ENCODE measurements at regions not wholly inside any gene's neighbourhood (a gene's known extent, or its start where the extent isn't known, plus 50 kb on each side); places are given as distances from the start of the nearest gene placed in this dataset.

DNA sequence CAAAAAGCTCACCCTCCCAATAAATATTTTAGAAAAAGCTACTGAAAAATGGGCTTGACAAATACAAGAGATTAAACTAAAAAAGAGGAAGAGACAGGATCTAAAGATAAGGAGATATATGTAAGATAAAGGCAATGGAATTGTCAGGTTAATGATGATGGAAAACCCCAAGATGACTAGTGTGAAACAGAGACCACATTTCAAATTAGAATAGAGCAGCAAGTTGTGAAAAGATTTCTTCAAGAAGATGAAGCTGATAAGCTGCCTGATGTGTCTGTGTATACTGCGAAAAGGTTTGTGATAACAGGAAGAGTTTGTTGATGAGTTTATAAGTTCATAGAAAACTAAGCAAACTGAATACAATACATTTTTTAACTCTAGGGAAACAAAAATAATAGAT, 840.1 kb upstream of the SLITRK5 start:
- DNase-seq (ENCODE audit: low read depth): no peak
- TF ChIP-seq, protein P1, sequence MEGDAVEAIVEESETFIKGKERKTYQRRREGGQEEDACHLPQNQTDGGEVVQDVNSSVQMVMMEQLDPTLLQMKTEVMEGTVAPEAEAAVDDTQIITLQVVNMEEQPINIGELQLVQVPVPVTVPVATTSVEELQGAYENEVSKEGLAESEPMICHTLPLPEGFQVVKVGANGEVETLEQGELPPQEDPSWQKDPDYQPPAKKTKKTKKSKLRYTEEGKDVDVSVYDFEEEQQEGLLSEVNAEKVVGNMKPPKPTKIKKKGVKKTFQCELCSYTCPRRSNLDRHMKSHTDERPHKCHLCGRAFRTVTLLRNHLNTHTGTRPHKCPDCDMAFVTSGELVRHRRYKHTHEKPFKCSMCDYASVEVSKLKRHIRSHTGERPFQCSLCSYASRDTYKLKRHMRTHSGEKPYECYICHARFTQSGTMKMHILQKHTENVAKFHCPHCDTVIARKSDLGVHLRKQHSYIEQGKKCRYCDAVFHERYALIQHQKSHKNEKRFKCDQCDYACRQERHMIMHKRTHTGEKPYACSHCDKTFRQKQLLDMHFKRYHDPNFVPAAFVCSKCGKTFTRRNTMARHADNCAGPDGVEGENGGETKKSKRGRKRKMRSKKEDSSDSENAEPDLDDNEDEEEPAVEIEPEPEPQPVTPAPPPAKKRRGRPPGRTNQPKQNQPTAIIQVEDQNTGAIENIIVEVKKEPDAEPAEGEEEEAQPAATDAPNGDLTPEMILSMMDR (conservative IDR thresholded peaks at IDR 0.05; ENCODE audit: low read depth, low read length): no peak
- H3K4me3 ChIP-seq (ENCODE audit: low read length): no peak overlapping the region

DNA sequence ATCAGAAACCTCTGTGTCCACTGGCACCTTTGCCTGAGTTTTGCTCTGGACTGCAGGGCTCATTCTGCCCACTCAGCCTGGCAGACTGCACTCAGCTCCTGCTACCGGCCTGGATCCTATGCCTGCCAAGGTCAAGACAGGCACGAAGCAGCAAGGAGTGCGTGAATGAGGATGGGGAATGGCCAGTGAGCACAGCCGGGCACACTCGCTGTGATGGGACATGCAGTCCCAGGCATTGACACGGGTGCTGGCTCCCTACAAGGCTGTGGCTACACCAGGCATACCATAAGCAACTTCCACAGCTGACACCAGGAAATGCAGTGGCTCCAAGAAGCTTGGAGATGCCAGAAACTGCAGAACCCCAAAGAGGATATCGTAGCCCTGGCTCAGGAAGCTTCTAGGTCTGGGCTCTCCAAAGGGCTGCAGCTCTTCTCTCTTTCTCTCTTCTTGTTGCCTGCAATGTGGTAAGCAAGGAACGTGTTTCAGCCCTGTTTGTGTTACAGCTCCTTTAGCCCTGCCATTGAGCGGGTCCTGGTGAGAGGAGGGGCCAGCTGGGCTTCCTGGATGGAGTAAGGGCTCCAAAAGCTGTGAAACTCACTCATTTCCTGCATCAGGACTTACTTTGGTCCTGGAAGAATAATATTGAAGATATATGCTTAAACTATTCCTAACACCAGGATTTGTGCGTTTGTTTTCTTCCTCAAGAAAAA, 832.6 kb upstream of the SLITRK5 start:
- DNase-seq (ENCODE audit: low read depth): no peak
- no peak overlapping the region for H3K4me3 ChIP-seq (ENCODE audit: low read length)
- TF ChIP-seq, protein P1 (conservative IDR thresholded peaks at IDR 0.05; ENCODE audit: low read depth, low read length): no peak

DNA sequence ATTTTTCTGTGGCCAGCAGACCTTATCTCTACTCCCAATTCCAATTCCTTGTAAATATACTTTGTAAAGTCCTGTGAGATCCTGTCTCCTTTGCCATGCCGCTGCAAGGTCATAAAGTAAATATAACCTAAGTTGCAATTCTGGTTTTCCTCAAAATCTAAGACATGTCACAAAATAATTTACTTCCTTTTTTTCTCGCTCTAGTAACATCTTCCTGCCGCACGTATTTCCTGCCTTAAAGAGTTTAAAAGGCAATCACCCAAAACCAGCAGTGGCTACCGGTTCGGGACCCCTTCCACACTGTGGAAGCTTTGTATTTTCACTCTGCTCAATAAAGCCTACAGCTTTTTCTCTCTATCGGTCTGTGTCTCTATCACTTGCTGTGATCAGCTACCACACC, 832.0 kb upstream of the SLITRK5 start:
- DNase-seq (ENCODE audit: low read depth): no peak
- H3K4me3 ChIP-seq (ENCODE audit: low read length): no peak overlapping the region
- TF ChIP-seq, protein P1 (conservative IDR thresholded peaks at IDR 0.05; ENCODE audit: low read depth, low read length): no peak

DNA sequence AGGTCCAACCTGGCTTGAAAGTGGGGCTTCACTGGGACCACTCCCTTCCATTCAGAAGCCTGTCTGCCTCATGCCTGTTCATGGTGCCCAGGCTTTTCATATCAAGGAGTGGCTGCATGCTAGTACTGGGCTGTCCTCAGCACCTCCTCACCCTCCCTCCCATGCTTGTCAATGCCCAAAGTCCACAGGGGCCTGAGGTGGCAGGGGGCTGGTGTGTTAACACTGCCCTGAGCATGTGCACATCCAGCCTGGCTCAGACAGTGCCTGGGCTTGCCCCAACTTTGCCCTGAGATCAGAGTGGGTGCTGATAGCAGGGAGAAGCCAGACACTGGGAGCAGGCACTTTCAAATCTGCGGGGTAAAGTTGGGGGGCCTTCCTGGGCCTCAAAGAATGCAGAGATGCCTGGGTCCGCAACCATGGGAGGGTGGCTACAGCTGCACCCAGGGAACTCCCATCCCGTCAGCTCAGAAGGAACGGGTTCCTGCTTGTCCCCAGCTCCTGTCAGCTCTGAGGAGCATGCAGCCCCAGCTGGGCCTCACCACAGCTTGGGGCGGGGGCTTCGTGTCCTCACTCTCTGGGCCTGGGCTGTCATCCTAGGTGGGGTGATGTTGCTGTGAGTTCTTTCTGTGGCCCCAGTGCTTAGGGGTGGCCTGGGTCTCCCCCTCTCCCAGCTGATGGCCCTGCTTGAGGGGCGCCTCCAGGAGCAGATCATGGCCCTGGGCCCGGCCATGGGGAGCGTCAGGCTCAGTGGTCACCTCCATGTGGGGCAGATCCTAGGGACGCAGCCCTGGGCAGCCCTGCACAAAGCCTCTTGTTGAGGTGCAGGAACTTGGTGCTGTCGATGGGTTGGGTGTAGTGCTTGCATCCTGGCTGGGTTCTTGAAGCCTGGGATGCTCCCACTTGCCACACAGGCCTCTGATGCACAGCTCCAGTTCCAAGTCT, 830.6 kb upstream of the SLITRK5 start:
- no peak for DNase-seq (ENCODE audit: low read depth)
- TF ChIP-seq, protein P1 (conservative IDR thresholded peaks at IDR 0.05; ENCODE audit: low read depth, low read length): no peak
- H3K4me3 ChIP-seq (ENCODE audit: low read length): no peak overlapping the region

DNA sequence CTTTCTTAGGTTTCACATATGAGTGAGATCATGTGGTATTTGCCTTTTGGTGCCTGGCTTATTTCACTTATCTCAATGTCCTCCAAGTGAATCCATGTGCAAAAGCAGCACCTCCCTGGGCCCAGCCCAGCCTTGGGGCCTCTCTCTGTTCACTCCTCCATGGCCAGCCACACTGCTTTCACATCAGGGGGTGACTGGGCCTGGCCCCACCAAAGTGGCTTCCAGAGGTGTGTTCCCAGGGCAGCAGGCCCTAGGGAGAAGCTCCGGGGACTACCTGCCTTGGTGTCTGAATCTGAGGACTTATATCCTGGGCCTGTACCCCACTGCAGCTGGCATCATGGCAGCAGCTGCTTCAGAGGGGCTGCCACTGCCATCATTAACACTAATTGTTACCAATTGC, 829.9 kb upstream of the SLITRK5 start:
- no peak overlapping the region for H3K4me3 ChIP-seq (ENCODE audit: low read length)
- DNase-seq (ENCODE audit: low read depth): no peak
- TF ChIP-seq, protein P1 (conservative IDR thresholded peaks at IDR 0.05; ENCODE audit: low read depth, low read length): no peak

DNA sequence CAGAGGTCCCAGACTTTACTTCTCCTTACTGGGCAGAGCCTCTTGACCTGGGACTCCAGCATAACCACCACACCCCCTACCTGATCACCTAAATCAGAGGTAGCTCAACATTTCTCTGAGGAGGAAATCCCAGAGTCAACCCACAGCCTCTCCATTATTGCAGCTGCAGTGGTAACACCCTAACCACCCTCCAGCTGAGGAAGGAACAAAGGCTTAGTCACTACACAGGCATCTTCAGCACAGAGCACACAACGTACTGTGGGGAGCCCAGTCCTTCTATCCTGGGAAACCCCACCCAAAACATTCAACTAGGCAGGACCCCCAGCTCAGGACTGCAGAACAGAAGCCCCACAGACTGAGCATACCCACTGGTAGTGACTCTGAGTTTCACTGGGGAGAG, 824.7 kb upstream of the SLITRK5 start:
- DNase-seq (ENCODE audit: low read depth): no peak

More for the DNA sequence above, 824.7 kb upstream of the SLITRK5 start:
- TF ChIP-seq, protein P1 (conservative IDR thresholded peaks at IDR 0.05; ENCODE audit: low read depth, low read length): no peak
- no peak overlapping the region for H3K4me3 ChIP-seq (ENCODE audit: low read length)

Data from retinal pigment epithelial cell (primary cell).